B cell (primary cell): ENCODE measurements at regions not wholly inside any gene's neighbourhood (a gene's known extent, or its start where the extent isn't known, plus 50 kb on each side); places are given as distances from the start of the nearest gene placed in this dataset.

Experiments
- ATAC-seq: fragments of 200-7000 bp; cut with Tn5 transposase; one replicate; pipeline ENCODE4 v1.10.0; 2021; ENCODE audit warnings: low read depth, mild to moderate bottlenecking, moderate number of reproducible peaks, moderate library complexity
- CTCF ChIA-PET: fragments of 350-600 bp; sonication (Branson Sonifier 250); formaldehyde crosslinking; loops from one replicate; lab custom pipeline; 2021; ENCODE audit warnings: antibody characterized with exemption, inconsistent platforms; lab: Charles Lee
- POLR2A ChIA-PET: fragments of 350-600 bp; sonication (Branson Sonifier 250); formaldehyde crosslinking; loops from one replicate; lab custom pipeline; 2021; ENCODE audit warnings: antibody characterized with exemption; lab: Charles Lee
- DNase-seq: peaks from one replicate; pipeline ENCODE4 v3.0.0; 2013
- H2AFZ ChIP-seq: 2 replicates; pipeline ENCODE4 v1.6.1; 2012; ENCODE audit warnings: mild to moderate bottlenecking, low read depth, low read length; ENCODE audit not compliant: insufficient read depth, poor library complexity, severe bottlenecking
- H3K27ac ChIP-seq, 2 donors: 1 replicate in 1 of 2; 2 replicates in 1 of 2; pipeline ENCODE4 v1.5.1; 2012 to 2013; ENCODE audit warnings: low read length in 2 of 2, mild to moderate bottlenecking in 2 of 2, moderate library complexity in 1 of 2
- H3K27me3 ChIP-seq, 4 experiments: fragments of 200-600 bp in 1 of 4; sonication (generic) in 1 of 4; replicated peaks in 1 of 4; 1 replicate in 2 of 4; 2 replicates in 2 of 4; pipeline versions ENCODE4 v1.6.1 to v1.7.0; 2013 to 2016; ENCODE audit warnings: low read length in 3 of 4, mild to moderate bottlenecking in 2 of 4, mixed read lengths in 1 of 4, moderate library complexity in 1 of 4; ENCODE audit not compliant: insufficient read depth in 4 of 4, control insufficient read depth in 3 of 4; ENCODE audit errors: control extremely low read depth in 1 of 4
- H3K36me3 ChIP-seq, 2 experiments: replicated peaks in 1 of 2; 1 replicate in 1 of 2; 2 replicates in 1 of 2; pipeline versions ENCODE4 v1.6.1 to v1.7.1; 2013; ENCODE audit warnings: low read length in 1 of 2; ENCODE audit not compliant: insufficient read depth in 2 of 2, control insufficient read depth in 1 of 2; ENCODE audit errors: control extremely low read depth in 1 of 2, extremely low read depth in 1 of 2
- H3K4me1 ChIP-seq, 2 donors: fragments of 200-600 bp in 1 of 2; sonication (generic) in 1 of 2; 1 replicate in 1 of 2; 2 replicates in 1 of 2; pipeline versions ENCODE4 v1.5.1 to v1.6.1; 2013 to 2017; ENCODE audit warnings: low read length in 2 of 2; ENCODE audit not compliant: control insufficient read depth in 2 of 2, insufficient read depth in 2 of 2
- H3K4me2 ChIP-seq: replicated peaks from 2 replicates; pipeline ENCODE3; 2012; ENCODE audit warnings: mild to moderate bottlenecking, low read depth, low read length; ENCODE audit not compliant: poor library complexity, severe bottlenecking
- H3K4me3 ChIP-seq, 5 experiments: fragments of 200-600 bp in 1 of 5; sonication (generic) in 1 of 5; 1 replicate in 3 of 5; 2 replicates in 2 of 5; pipeline versions ENCODE4 v1.5.1 to v1.7.0; 2011 to 2016; ENCODE audit warnings: low read length in 4 of 5, mild to moderate bottlenecking in 4 of 5, low read depth in 2 of 5, control low read depth in 1 of 5, moderate library complexity in 1 of 5; ENCODE audit not compliant: insufficient read depth in 1 of 5; ENCODE audit errors: control extremely low read depth in 1 of 5, extremely low read depth in 1 of 5
- H3K79me2 ChIP-seq: fragments of 200-600 bp; sonication (generic); one replicate; pipeline ENCODE4 v1.6.0; 2016; ENCODE audit warnings: low read length; ENCODE audit not compliant: control insufficient read depth, insufficient read depth
- H3K9ac ChIP-seq: fragments of 200-600 bp; sonication (generic); 2 replicates; pipeline ENCODE4 v1.6.1; 2017; ENCODE audit warnings: mild to moderate bottlenecking, low read length, moderate library complexity
- H3K9me3 ChIP-seq, 3 donors: one replicate each; pipeline versions ENCODE4 v1.6.1 to v1.7.1; 2013; ENCODE audit warnings: low read length in 2 of 3; ENCODE audit not compliant: control insufficient read depth in 2 of 3, insufficient read depth in 1 of 3; ENCODE audit errors: control extremely low read depth in 1 of 3
- H4K20me1 ChIP-seq: 2 replicates; pipeline ENCODE4 v1.6.0; 2012; ENCODE audit warnings: mild to moderate bottlenecking, low read length; ENCODE audit not compliant: insufficient read depth, control insufficient read depth, poor library complexity, severe bottlenecking
- H3K27ac Mint-ChIP-seq: one replicate; pipeline ENCODE4 v1.8.0; 2021; ENCODE audit warnings: mixed read lengths
- H3K27me3 Mint-ChIP-seq: one replicate; pipeline ENCODE4 v1.8.0; 2021; ENCODE audit warnings: mixed read lengths
- H3K4me1 Mint-ChIP-seq: one replicate; pipeline ENCODE4 v1.8.0; 2021; ENCODE audit warnings: mixed read lengths
- H3K4me3 Mint-ChIP-seq: one replicate; pipeline ENCODE4 v1.8.0; 2021; ENCODE audit warnings: mixed read lengths
- H3K9me3 Mint-ChIP-seq: one replicate; pipeline ENCODE4 v1.8.0; 2022; ENCODE audit warnings: mixed read lengths; ENCODE audit not compliant: insufficient read depth
- EZH2 ChIP-seq: IDR thresholded peaks from 2 replicates; pipeline ENCODE4 v1.6.1; 2012; ENCODE audit warnings: borderline replicate concordance, low read depth, mild to moderate bottlenecking, moderate library complexity, low read length; ENCODE audit not compliant: insufficient read depth, poor library complexity, severe bottlenecking
- WGBS: methylation state at CpG from one replicate; pipeline ENCODE4 v1.1.5; 2013; ENCODE audit warnings: missing lambda C conversion rate; ENCODE audit not compliant: insufficient coverage; 5-methylcytosine and 5-hydroxymethylcytosine counted together
- intact Hi-C: fragments of 100-400 bp; cut with micrococcal nuclease; formaldehyde crosslinking; loops from one replicate; pipeline ENCODE4 v1.10.0; 2022
- TF ChIP-seq, protein P1 (sequence below): fragments of 200-600 bp; IDR thresholded peaks from one replicate; pipeline ENCODE4 v1.8.0; 2022; ENCODE audit warnings: antibody characterized with exemption, mild to moderate bottlenecking

DNA sequence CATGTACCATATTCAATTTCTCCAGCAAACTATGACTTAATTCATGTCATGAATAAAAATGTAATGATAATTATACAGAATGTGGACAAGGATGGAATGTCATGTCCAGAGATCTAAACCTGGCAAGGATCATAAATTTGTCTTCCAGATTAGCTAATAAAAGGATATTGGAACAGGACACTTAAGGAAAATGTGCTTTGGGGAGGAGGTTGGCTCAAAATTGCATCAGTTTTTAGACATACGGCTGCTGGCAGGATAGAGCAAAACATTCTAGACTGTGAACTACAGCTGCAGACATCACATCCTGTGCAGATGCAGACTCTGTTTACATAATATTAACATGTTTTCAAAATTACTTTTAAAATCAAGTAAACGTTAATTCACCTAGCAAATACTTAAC, 248.4 kb downstream of the TLR4 start:
- Histone ChIP-seq H3K79me2 (no peaks in the 10 kb centered on the region), H3K36me3 (no peaks in the 10 kb centered on the region), H4K20me1 (no peaks in the 10 kb centered on the region), H3K9ac (no peak overlapping the region), H3K27ac (no peak overlapping the region), H2AFZ (no peak overlapping the region), H3K4me1 (no peaks in the 10 kb centered on the region), H3K27me3 (no peaks in the 10 kb centered on the region), H3K4me2 (no peak overlapping the region), H3K4me3 (no peak overlapping the region), H3K9me3 (no peaks in the 10 kb centered on the region)
- H3K4me3 Mint-ChIP-seq: no peak overlapping the region
- ChIA-PET POLR2A (no interaction called here), CTCF (no interaction called here)
- ATAC-seq (no peak), DNase-seq (no peak)
- TF ChIP-seq, protein P1, sequence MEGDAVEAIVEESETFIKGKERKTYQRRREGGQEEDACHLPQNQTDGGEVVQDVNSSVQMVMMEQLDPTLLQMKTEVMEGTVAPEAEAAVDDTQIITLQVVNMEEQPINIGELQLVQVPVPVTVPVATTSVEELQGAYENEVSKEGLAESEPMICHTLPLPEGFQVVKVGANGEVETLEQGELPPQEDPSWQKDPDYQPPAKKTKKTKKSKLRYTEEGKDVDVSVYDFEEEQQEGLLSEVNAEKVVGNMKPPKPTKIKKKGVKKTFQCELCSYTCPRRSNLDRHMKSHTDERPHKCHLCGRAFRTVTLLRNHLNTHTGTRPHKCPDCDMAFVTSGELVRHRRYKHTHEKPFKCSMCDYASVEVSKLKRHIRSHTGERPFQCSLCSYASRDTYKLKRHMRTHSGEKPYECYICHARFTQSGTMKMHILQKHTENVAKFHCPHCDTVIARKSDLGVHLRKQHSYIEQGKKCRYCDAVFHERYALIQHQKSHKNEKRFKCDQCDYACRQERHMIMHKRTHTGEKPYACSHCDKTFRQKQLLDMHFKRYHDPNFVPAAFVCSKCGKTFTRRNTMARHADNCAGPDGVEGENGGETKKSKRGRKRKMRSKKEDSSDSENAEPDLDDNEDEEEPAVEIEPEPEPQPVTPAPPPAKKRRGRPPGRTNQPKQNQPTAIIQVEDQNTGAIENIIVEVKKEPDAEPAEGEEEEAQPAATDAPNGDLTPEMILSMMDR: no peak
- no peak for TF ChIP-seq EZH2
- no peak overlapping the region for H3K27ac Mint-ChIP-seq
- no peaks in the 10 kb centered on the region for H3K27me3 Mint-ChIP-seq
- WGBS: no CpG with 5 or more reads among the region's 2 CpGs
- no peaks in the 10 kb centered on the region for H3K9me3 Mint-ChIP-seq
- H3K4me1 Mint-ChIP-seq: no peaks in the 10 kb centered on the region
- intact Hi-C loops: no loop called here

DNA sequence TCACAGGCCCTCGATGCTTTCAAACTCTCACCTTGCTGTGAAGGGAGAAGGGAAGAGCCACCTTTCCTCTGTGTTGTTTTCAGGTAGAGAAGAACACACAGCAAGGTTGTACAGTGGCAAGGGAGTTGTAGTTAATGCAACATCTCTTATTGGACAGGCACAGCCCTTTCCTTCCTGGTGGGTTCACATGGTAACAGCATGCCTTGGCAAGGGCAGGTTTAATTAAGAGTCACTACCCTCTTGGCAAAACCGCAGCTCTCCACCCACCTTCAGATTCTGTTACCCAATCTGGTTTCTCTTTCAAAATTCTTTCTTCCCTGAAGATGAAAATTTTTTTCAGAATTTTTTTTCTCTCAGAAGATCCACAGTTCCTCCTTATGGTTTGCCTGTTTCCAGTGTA, 253.1 kb downstream of the TLR4 start:
- no peak overlapping the region for H3K9ac ChIP-seq
- no peaks in the 10 kb centered on the region for H3K27me3 ChIP-seq
- Mint-ChIP-seq H3K4me1 (no peaks in the 10 kb centered on the region), H3K27me3 (no peaks in the 10 kb centered on the region), H3K27ac (no peak overlapping the region), H3K9me3 (no peaks in the 10 kb centered on the region), H3K4me3 (no peak overlapping the region)
- ChIA-PET POLR2A (no interaction called here), CTCF (no interaction called here)
- no peak overlapping the region for H2AFZ ChIP-seq
- no CpG with 5 or more reads among the region's 2 CpGs for WGBS
- DNase-seq: no peak
- no peaks in the 10 kb centered on the region for H3K36me3 ChIP-seq
- no peak for ATAC-seq
- no peak overlapping the region for H3K4me2 ChIP-seq
- no peaks in the 10 kb centered on the region for H3K4me1 ChIP-seq
- TF ChIP-seq EZH2: no peak
- TF ChIP-seq, protein P1: no peak
- intact Hi-C loops: no loop called here
- H3K79me2 ChIP-seq: no peaks in the 10 kb centered on the region
- no peaks in the 10 kb centered on the region for H3K9me3 ChIP-seq
- H4K20me1 ChIP-seq: no peaks in the 10 kb centered on the region
- no peak overlapping the region for H3K4me3 ChIP-seq
- no peak overlapping the region for H3K27ac ChIP-seq
